Mesenchymal stem cell (in vitro differentiated cells and primary cell): ENCODE measurements at regions not wholly inside any gene's neighbourhood (a gene's known extent, or its start where the extent isn't known, plus 50 kb on each side); places are given as distances from the start of the nearest gene placed in this dataset.

Experiments used
- DNase-seq: peaks from one replicate; pipeline ENCODE4 v3.0.0-alpha.2; 2013
- H2AFZ ChIP-seq: one replicate; pipeline ENCODE4 v1.6.1; 2013; ENCODE audit warnings: low read depth, mild to moderate bottlenecking, control low read depth, inconsistent platforms, low read length, moderate library complexity
- H2AK5ac ChIP-seq: 2 replicates; pipeline ENCODE4 v1.6.1; 2013; ENCODE audit warnings: low read length, moderate library complexity, mild to moderate bottlenecking, inconsistent platforms; ENCODE audit not compliant: severe bottlenecking
- H2BK120ac ChIP-seq: one replicate; pipeline ENCODE4 v1.6.1; 2013; ENCODE audit warnings: low read depth, mild to moderate bottlenecking, inconsistent platforms, low read length, moderate library complexity
- H2BK12ac ChIP-seq, 2 experiments: one replicate each; pipeline ENCODE4 v1.6.1; 2013; ENCODE audit warnings: inconsistent platforms in 2 of 2, low read length in 2 of 2, mild to moderate bottlenecking in 2 of 2, moderate library complexity in 2 of 2, control low read depth in 1 of 2
- H2BK15ac ChIP-seq: one replicate; pipeline ENCODE4 v1.6.1; 2013; ENCODE audit warnings: mild to moderate bottlenecking, low read depth, inconsistent platforms; ENCODE audit not compliant: poor library complexity, severe bottlenecking
- H2BK5ac ChIP-seq: 2 replicates; pipeline ENCODE4 v1.6.1; 2013; ENCODE audit warnings: low read depth, mild to moderate bottlenecking, low read length, control low read depth, inconsistent platforms; ENCODE audit not compliant: poor library complexity, severe bottlenecking
- H3K14ac ChIP-seq, 2 experiments: one replicate each; pipeline ENCODE4 v1.6.1; 2013; ENCODE audit warnings: inconsistent platforms in 2 of 2, low read length in 2 of 2, control low read depth in 1 of 2, mild to moderate bottlenecking in 1 of 2, moderate library complexity in 1 of 2
- H3K18ac ChIP-seq, 2 experiments: one replicate each; pipeline ENCODE4 v1.6.1; 2013; ENCODE audit warnings: inconsistent platforms in 2 of 2, low read length in 2 of 2, control low read depth in 1 of 2, low read depth in 1 of 2, mild to moderate bottlenecking in 1 of 2
- H3K23ac ChIP-seq, 2 experiments: one replicate each; pipeline ENCODE4 v1.6.1; 2013; ENCODE audit warnings: inconsistent platforms in 2 of 2, low read length in 2 of 2, mild to moderate bottlenecking in 2 of 2, moderate library complexity in 2 of 2, control low read depth in 1 of 2
- H3K27ac ChIP-seq: 2 replicates; pipeline ENCODE4 v1.5.1; 2013; ENCODE audit warnings: mild to moderate bottlenecking, moderate library complexity, low read length, control low read depth, inconsistent platforms; ENCODE audit not compliant: poor library complexity, severe bottlenecking
- H3K27me3 ChIP-seq, 2 experiments: 2 replicates each; pipeline versions ENCODE4 v1.6.1 to v1.7.0; 2013; ENCODE audit warnings: low read length in 2 of 2, mild to moderate bottlenecking in 2 of 2, moderate library complexity in 2 of 2, control low read depth in 1 of 2, inconsistent platforms in 1 of 2; ENCODE audit not compliant: control insufficient read depth in 1 of 2, insufficient read depth in 1 of 2
- H3K36me3 ChIP-seq, 2 experiments: 2 replicates each; pipeline versions ENCODE4 v1.6.1 to v1.7.0; 2013; ENCODE audit warnings: low read length in 2 of 2, control low read depth in 1 of 2, inconsistent platforms in 1 of 2, low read depth in 1 of 2, mild to moderate bottlenecking in 1 of 2; ENCODE audit not compliant: insufficient read depth in 2 of 2, control insufficient read depth in 1 of 2
- H3K4ac ChIP-seq, 2 experiments: one replicate each; pipeline ENCODE4 v1.6.1; 2013; ENCODE audit warnings: inconsistent platforms in 2 of 2, low read length in 2 of 2, mild to moderate bottlenecking in 2 of 2, moderate library complexity in 2 of 2, control low read depth in 1 of 2, low read depth in 1 of 2
- H3K4me1 ChIP-seq: 2 replicates; pipeline ENCODE4 v1.6.1; 2013; ENCODE audit warnings: low read depth, low read length, control low read depth; ENCODE audit not compliant: control insufficient read depth, insufficient read depth
- H3K4me2 ChIP-seq: 2 replicates; pipeline ENCODE4 v1.6.1; 2013; ENCODE audit warnings: low read length, mild to moderate bottlenecking, inconsistent platforms; ENCODE audit not compliant: poor library complexity, severe bottlenecking
- H3K4me3 ChIP-seq, 2 experiments: 2 replicates each; pipeline versions ENCODE4 v1.5.1 to v1.7.0; 2013; ENCODE audit warnings: low read length in 2 of 2, mild to moderate bottlenecking in 2 of 2, control low read depth in 1 of 2, low read depth in 1 of 2; ENCODE audit not compliant: insufficient read depth in 1 of 2
- H3K79me1 ChIP-seq: replicated peaks from 2 replicates; pipeline ENCODE4 v1.6.1; 2013; ENCODE audit warnings: mild to moderate bottlenecking, control low read depth, low read length, inconsistent platforms; ENCODE audit not compliant: poor library complexity, severe bottlenecking
- H3K9ac ChIP-seq: 2 replicates; pipeline ENCODE4 v1.7.0; 2013; ENCODE audit warnings: mild to moderate bottlenecking, low read length, moderate library complexity
- H3K9me3 ChIP-seq: 2 replicates; pipeline ENCODE4 v1.7.0; 2013; ENCODE audit warnings: mild to moderate bottlenecking, low read length; ENCODE audit not compliant: control insufficient read depth
- H4K8ac ChIP-seq: one replicate; pipeline ENCODE4 v1.6.1; 2013; ENCODE audit warnings: inconsistent platforms, mild to moderate bottlenecking, low read length, moderate library complexity
- H4K91ac ChIP-seq: one replicate; pipeline ENCODE4 v1.6.1; 2013; ENCODE audit warnings: mild to moderate bottlenecking, low read length, inconsistent platforms
- WGBS: methylation state at CpG from one replicate; pipeline ENCODE4 v1.1.7; 2013; ENCODE audit warnings: mixed read lengths; 5-methylcytosine and 5-hydroxymethylcytosine counted together

DNA sequence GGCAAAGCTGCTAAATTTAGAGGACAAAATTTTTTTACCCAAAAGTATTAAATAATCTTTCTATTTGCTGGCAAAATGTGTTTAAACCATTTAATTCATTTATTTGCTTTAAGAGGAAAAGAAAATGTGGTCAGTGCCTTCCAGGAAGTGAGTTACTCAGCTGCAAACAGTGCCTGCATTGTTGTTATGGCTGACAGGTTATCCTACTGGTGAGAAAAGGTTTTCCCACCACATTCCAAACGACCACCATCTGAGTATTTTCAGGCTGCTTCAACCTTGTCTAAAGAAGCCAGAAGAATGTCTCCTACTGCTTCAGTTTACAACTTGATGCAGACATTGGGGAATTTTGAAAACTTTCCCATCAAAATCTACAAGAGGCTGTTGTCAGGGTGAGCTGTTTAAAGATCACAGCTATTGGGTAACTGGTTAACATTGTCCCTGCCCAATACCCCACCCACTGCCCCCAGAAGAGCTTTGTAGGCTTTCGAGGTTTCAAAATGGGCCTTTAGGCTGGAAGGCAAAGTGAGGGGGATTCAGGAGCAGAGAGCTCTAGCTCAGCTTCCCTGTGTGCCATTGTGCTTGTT, 461.3 kb upstream of the FANCL start:
- Histone ChIP-seq H3K9ac (no peak overlapping the region), H3K36me3 (no peaks in the 10 kb centered on the region), H3K27me3 (no peaks in the 10 kb centered on the region), H4K91ac (peak overlapping the region; percentile 27), H3K9me3 (no peaks in the 10 kb centered on the region), H2AK5ac (no peak overlapping the region), H2BK5ac (no peak overlapping the region), H2BK120ac (no peak overlapping the region), H3K14ac (no peak overlapping the region), H3K4me2 (no peak overlapping the region), H2AFZ (no peak overlapping the region), H3K4me1 (peaks cover 2% of the 10 kb centered on the region), H3K79me1 (no peaks in the 10 kb centered on the region), H4K8ac (no peak overlapping the region), H3K4me3 (no peak overlapping the region), H2BK12ac (no peak overlapping the region), H3K4ac (no peak overlapping the region), H2BK15ac (no peak overlapping the region), H3K27ac (peak overlapping the region; percentile 72), H3K23ac (no peak overlapping the region), H3K18ac (no peak overlapping the region)
- 83% methylated on average over 1 of the region's 2 CpGs for WGBS
- DNase-seq, result peak; percentile 5

DNA sequence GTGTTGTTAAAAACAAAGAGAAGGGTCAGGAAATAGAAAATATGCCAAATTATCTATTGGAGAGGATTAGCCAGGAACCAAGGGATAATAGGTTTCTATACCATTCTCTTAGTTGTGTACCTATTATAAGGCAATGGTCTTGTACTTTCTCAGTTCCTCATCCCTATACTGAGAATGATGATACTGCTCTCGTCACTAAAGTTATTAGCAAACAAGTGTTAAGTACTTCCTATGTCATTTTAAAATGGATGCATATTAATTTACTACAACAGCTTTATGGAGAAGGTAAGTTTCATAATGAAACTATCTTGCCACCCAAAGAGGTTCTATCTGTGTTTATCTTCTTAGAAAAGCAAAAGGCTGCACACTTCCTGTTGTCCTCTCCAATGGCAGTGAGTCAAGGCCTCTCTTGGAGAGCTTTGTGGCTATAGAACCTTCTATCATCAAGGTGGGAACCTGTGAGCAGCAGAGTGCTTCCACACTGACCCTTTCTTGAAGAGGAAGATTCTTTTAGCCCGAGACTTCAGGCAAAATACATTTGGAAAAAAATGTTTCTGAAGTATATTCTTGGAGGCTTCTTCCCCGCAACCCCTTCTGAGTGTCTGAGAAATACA, 460.7 kb upstream of the FANCL start:
- Histone ChIP-seq H3K23ac (no peak overlapping the region), H3K4me3 (no peak overlapping the region), H2AK5ac (no peak overlapping the region), H3K36me3 (no peaks in the 10 kb centered on the region), H3K4ac (no peak overlapping the region), H2BK5ac (no peak overlapping the region), H3K9me3 (no peaks in the 10 kb centered on the region), H3K27ac (peak overlapping the region; percentile 72), H2AFZ (no peak overlapping the region), H3K9ac (no peak overlapping the region), H4K8ac (no peak overlapping the region), H3K14ac (no peak overlapping the region), H3K4me1 (peaks cover 2% of the 10 kb centered on the region), H3K79me1 (no peaks in the 10 kb centered on the region), H2BK15ac (no peak overlapping the region), H2BK120ac (no peak overlapping the region), H4K91ac (no peak overlapping the region), H3K27me3 (no peaks in the 10 kb centered on the region), H3K4me2 (no peak overlapping the region), H2BK12ac (no peak overlapping the region), H3K18ac (no peak overlapping the region)
- DNase-seq, result no peak
- 80% methylated on average over 1 of the region's 3 CpGs for WGBS

- Histone ChIP-seq H3K27ac (no peak overlapping the region), H3K27me3 (no peaks in the 10 kb centered on the region), H3K79me1 (no peaks in the 10 kb centered on the region), H2BK120ac (no peak overlapping the region), H3K9me3 (no peaks in the 10 kb centered on the region), H4K8ac (no peak overlapping the region), H3K23ac (no peak overlapping the region), H3K4ac (no peak overlapping the region), H2BK5ac (no peak overlapping the region), H3K9ac (no peak overlapping the region), H3K18ac (no peak overlapping the region), H3K4me1 (peaks cover 2% of the 10 kb centered on the region), H3K4me3 (no peak overlapping the region), H3K4me2 (no peak overlapping the region), H2BK12ac (no peak overlapping the region), H3K14ac (no peak overlapping the region), H2AK5ac (no peak overlapping the region), H4K91ac (no peak overlapping the region), H3K36me3 (no peaks in the 10 kb centered on the region), H2AFZ (no peak overlapping the region), H2BK15ac (no peak overlapping the region)
- WGBS, result 60% methylated on average over 1 of the region's 1 CpG
- DNase-seq, result no peak
These were observed 459.5 kb upstream of the FANCL start for GRCh38 chr2:58700591-58700990.

GRCh38 chr2:58699411-58699810, 458.3 kb upstream of the FANCL start:
- Histone ChIP-seq H3K4me2 (no peak overlapping the region), H4K91ac (no peak overlapping the region), H2BK12ac (no peak overlapping the region), H3K4ac (no peak overlapping the region), H2BK15ac (no peak overlapping the region), H2AK5ac (no peak overlapping the region), H3K9ac (no peak overlapping the region), H3K36me3 (no peaks in the 10 kb centered on the region), H3K79me1 (no peaks in the 10 kb centered on the region), H2BK120ac (no peak overlapping the region), H3K4me3 (no peak overlapping the region), H3K27me3 (no peaks in the 10 kb centered on the region), H3K23ac (no peak overlapping the region), H2BK5ac (no peak overlapping the region), H2AFZ (no peak overlapping the region), H4K8ac (no peak overlapping the region), H3K27ac (no peak overlapping the region), H3K4me1 (peaks cover 2% of the 10 kb centered on the region), H3K9me3 (no peaks in the 10 kb centered on the region), H3K14ac (no peak overlapping the region), H3K18ac (no peak overlapping the region)
- no peak for DNase-seq
- 91% methylated on average over 3 of the region's 3 CpGs for WGBS
